ENCODE measurements at regions not wholly inside any gene's neighbourhood (a gene's known extent, or its start where the extent isn't known, plus 50 kb on each side); places are given as distances from the start of the nearest gene placed in this dataset.
"Not testable (repeated sequence)": the region's sequence is repeated elsewhere in the genome, so short reads cannot be mapped to it uniquely, and the experiment has no call there.

DNA sequence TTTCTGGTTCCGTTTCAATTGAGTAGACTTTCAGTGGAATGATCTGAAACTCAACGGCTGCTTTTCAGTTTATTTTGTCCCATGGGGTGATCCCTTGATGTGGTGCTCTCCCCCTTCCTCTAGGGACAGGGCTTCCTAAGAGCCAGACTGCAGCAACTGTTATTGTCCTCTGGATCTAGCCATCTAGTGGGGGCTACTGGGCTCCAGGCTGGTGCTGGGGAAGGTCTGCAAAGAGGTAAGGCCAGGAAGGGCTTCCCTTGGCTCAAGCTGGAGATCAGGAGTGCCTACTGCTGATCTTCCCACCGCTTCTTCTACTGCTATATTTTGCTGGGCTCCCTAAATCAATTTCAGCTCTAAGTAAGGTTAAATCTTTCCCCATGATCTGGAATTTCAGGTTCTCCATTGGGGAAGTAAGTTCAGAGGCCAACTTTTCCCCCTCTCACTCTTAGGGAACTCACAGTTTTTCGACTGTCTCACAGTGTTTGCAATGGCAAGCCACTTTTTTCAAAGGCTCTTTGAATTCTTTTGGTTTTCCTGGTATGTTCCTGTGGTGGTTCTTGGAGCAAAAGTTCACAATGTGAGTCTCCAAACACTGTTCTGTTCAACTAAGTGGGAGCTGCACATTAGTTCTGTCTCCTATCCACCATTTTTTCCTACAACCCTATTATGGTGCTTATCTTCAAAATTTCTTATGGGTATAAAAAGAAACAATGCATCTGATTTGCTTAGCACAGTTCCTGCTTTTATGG lies 286.2 kb upstream of the EXOC2 start:
- ATAC-seq = no peak

DNA sequence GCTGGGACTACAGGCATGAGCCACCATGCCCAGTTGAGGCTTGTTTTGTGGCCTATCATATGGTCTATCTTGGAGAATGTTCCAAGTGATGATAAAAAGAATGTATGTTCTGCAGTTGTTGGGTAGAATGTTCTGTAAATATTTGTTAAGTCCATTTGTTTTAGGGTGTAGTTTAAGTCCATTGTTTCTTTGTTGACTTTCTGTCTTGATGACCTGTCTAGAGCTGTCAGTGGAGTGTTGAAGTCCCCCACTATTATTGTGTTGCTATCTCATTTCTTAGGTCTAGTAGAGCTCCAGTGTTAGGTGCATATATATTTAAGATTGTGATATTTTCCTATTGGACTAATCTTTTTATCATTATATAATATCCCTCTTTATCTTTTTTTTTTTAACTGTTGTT lies 284.3 kb upstream of the EXOC2 start:
- not testable (repeated sequence) for ATAC-seq

DNA sequence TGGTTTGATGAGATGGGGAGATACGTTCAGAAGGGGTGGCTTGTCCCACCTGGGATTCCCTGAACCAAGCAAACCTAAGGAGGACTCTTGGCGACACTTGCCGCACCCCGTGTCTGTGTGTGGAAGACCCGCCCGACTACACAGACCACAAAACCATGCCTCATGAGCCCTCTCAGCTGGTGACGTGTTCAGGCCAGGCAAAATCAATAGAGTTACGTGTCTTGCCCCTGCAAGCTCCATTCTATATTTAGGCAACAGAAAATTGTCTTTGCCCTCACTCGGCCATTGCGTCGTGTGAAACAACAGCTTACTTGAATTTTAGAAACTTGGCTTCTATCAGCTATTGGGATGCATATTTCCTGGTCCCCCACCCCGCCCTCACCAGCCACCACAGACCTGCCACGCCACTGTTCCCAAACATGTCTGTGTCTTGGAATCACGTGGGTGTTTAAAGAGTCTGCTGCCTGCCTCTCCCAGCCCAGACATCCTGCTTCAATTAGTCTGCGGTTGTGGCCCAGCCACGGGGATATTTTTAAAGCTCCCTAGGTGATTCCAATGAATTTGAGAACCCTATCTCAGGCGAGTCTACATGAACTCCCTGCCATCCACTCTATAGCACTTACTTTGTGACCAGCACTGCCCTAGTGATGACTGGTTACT lies 279.2 kb upstream of the EXOC2 start:
- no peak for ATAC-seq

DNA sequence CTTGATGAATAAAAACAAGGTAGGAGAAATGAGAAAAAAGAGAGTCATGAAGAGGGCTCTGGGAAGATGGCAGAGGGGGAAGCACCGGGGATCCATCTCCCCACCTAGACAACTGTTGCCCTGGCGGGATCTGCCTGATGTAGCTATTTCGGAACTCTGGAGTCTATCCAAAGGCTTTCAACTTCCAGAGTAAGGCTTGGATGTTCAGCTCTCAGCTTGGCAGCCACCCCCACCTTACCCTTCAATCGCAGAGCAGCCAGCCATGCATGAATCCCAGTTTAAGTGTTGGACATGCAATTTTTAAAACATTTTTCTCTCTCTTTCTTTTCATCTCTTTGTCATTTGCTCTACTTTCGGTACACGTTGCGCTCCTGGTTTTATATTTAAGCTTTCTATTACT lies 275.9 kb upstream of the EXOC2 start:
- ATAC-seq = no peak

DNA sequence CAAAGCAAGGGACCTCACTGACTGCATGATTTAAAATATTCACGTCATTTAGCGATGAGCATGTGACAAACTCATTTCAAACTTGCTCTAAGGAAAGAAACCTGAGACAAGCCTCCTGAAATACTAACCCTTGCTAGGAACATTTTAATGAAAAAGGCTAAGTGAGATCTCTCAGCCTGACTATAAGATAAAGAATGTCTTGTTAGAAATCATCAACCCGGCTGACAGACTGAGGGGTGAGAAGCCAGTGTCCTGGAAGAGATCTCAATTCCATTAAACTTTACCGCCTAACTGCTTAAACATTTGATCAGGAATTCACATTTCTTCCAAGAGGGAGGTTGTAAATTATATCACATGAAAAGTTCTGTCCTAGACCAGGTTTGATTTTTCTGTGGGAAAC lies 274.8 kb upstream of the EXOC2 start:
- ATAC-seq = no peak

DNA sequence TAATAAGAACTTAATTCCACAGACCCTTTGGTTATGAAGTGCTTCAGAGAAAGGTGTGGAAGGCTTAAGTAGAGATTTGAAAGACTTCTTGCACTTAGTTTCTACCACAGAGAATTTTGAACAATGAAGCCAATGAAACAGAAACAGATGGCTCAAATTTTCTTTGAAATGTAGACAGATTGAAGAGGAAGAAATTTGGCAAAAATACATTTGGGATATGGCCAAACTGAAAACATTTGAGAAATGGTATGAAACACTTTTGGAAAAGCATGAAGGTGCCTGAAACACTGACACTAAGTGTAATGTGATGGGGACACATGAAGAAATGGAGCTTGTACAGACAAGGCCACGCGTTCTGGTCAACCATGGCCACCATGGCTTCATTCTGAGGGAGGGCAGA lies 272.4 kb upstream of the EXOC2 start:
- ATAC-seq = no peak

DNA sequence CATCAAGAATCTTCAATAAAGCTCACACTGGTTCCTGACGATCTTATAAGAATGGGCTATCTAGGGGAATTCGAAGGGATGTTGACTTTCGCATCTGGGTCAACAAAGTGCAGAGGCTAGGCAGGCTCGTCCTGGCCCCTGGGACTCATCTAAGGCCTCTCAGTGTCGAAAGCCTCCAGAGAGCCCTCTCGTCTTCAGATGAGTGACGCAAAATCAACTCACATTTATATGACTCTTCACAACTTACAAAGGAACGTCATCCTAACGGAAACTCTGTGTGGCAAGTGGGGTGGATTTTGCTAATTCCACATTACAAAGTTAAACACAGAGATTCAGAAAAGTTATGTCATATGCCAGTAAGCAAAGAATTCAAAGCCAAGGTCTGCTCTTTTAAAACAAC lies 270.5 kb upstream of the EXOC2 start:
- ATAC-seq = no peak

DNA sequence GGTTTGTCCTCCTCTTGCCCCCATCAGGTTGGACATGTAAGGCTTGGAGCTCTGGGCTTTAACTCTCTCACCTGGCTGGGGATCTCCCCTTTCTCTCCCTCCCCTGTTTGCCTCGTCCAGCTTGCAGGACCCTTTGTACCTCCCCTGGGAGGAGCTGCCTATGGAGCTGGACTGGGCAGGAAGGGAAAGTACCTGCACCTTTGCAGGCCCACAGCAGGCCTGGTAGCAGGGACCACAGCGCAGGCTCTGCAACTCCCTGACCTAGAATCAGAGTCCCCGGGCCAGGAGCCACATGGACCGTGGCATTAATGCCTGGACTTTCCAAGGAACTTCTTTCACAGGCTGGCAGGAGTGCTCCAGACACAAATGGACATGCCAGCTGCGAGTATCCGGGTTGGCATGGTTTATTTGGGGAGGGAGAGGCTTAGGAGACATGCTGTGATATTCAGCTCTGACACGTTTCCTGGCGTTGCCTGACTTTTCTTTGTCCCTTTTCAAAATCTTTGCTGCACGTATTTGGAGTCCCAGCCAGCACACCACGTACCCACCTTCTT lies 268.5 kb upstream of the EXOC2 start:
- no peak for ATAC-seq

DNA sequence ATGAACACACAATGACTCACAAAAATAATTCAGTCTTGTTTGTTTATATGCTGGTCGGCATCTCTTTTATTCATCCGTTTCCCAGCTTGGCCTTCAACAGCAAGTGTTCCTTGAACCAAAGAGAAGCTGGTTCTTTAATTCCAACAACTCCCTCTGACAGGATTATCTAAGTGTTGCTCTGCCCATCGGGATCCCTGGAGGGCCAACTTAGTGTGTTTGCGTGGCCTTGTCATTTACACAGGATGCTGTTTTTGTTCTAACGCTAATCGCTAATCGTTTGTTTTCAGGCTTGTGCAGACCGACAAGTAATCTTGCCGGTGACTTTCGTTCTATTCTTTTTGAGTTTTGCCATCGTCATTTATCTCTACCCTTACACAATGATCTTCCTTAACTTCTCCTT lies 267.4 kb upstream of the EXOC2 start:
- ATAC-seq = no peak

DNA sequence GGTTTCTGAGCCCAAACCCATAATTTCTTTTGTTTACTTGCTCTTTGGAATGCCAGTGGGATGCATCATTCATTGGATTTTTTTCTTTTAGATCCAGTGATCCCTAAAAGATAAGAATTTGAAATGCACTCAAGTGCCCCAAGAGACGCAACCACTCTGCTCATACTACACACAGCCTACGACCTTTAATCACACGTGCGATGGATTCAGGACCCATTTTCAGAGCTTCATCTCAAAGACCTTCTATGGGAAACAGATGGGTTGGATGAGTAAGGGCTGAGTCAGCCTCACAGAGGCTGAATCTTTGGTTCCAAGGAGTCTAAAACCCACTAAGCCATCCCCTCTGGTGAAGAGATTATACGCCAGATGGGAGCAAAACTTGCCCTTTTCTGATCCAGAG lies 265.5 kb upstream of the EXOC2 start:
- ATAC-seq = no peak

DNA sequence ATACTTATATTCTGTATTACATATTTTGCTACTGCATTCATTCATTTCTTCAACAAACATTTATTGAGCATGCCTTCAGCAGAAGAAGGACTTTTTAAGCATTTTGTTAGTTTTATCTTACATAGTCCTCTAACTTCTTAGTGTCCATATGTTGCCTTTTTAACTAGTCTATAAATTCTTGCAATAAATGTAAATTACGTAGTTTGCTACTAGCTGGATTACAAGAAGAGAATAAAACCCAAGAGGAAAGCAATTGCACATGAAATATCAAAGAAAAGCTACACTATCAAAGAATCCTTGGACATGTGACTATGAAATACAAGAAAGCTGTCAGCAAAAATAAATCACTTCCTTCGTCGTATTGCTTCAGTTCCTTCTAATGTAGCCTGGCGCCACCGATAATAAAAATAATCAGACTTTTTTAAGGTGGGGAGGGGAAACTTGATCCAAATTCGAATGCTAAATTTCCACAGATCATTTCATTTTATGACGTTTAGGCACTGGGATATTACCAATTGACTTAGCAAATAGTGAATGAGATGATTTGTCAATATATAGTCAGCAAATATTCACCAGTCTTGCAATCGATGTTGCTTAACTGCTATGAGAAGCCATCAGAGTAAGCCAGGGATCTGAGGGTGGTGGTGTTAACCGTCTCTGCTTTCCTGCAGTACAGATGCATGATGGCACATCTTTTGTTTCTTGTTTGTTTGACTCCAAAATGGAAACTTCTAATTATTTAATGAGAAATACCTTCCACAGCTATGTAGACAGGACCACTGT lies 258.7 kb upstream of the EXOC2 start:
- ATAC-seq = no peak

DNA sequence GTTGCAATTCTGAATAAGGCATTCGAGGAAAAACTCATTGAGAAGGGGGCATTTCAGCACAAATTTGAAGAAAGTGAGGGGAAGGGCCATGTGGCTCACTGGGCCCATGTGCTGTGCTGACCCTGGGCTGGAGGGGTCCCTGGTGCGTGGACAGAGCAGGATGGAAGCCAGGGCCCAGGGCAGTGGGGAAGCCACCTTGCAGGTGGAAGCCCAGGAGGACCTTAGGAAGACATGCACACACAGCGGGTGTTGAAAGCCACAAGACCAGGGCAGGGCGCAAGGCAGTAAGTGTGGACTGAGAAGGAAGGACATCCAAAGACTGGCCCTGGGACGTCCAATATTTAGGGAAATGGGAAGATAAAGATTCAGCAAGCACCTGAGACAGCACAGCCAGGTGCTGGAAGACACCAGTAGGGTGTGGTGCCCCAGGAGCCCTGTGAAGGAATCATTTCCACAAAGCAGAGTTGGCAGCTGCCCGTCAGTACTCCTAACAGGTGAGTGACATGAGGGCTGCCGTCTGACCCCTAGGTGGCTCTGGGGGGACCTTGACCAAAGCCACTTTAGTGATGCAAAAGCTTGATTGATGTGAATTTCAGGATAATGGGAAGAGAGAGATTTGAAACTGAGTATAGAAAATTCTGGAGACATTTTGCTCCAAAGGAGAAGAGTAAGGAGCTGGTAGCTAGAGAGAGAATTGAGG lies 254.4 kb upstream of the EXOC2 start:
- no peak for ATAC-seq

DNA sequence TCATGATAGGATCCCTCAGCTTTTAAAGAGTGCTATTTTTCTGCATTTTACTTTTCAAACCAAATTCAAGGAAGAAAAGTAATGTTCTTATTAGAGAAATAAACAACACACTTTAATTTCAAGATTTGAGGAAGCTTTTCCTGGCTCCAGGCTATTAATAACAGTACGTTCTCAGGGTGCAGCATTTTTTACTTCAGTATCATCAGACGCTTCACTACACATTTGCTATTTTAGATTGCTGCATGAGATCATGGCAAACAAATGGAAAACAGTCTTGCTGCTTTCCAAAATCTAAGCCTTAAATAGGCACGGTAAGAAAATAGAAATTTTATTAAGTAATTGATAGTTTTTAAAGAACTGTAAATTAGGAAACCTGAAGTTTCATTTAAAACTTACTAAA lies 253.6 kb upstream of the EXOC2 start:
- ATAC-seq = no peak

DNA sequence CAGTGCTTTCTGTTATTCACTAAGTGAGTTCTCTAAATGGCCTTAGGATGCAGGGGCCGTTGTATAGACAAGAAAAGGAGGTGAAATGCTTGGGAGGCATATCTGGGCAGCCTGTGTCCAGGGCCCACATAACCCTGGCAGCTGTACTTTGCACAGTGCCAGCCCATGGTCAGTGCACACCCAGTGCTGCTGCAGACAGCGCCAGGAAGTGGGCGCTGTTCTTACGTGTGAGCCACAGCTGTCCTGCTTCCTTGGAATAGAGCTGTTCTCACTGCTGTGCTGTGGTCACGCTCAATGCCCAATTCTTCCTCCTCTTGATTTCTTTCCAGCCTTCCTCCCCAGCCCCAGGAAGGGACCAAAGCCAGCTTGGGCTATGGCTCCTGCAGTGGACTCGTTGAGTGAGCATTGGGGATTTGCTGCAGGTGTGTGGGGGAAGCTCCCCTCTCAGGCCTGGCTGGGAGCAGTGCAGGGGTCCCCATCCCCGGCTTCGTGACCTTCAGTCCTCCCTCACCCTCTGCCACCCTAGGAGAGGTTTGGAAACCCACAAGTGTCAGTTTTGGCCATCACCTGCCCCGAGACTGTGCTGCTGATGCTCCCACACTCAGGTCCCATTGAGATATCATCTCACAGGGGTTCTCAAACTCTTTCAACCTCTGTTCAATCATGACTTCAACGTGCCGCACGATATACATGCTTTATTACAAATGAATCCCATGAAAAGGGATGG lies 246.8 kb upstream of the EXOC2 start:
- ATAC-seq = no peak

DNA sequence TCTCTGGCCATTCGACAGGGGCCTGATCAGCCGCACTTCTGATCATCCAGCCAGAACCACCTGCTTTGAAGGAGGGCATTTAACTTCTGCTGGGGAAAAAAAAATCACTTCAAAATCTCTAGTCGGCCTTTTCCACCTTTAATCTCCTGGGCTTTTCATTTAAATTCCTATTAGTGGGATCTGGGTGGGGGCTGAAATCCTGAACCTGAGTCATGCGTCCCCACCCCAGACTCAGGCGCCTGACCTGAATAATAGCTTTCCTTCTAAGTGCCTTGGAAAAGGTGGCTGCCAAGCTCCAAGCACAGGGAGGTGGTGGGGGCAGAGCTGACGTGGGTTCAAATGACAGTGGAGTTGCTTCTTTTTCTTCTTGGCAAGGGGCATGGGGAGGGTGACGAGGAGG lies 246.0 kb upstream of the EXOC2 start:
- ATAC-seq = no peak

DNA sequence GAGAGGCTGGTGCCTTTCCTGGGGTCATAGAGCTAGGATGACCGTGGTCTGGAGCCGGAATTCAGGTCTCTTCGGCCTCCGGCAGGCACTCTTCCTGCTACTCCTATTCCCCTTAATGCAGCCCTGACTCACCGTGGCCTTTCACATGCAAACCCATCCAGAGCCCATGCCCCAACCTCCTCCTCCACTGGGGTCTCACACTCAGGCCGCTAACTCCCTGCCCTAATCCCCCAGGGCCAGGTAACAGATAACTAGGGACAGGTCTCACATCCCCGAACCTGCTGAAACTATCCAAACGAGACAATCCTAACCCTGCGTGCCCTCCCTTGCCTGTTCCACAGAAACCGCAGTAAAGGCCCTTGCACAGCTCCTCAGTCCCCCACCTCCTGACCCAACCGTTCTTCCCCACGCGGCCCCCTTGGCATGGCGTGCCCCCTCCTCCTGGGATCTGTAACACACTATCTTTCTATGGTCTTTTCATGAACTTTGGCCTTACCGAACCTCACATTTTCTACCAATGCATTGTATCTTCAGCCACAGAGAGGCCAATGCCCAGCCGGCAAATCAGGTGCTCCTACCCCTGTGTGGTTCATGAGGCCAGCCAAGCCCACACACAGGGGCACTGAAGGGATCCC lies 245.4 kb upstream of the EXOC2 start:
- ATAC-seq = no peak

DNA sequence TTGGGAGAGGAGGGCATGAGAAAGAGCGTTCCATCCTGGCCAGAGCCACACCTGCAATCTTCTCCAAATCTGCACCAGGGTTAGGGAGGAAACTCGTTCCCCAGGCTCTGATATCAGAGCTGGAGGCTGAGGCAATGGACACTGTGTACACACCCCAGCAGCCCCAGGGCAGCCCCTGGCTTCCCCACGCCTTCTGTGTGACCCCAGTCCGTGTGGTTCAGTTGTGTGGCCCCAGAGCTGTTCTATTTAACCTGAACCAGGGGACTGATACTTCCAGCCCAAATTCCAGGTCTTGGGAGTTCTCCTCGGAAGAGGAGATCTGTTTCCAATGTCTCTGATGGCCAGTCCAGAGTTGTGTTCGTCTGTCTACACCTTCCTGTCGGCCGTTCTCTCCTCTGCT lies 242.6 kb upstream of the EXOC2 start:
- no peak for ATAC-seq

DNA sequence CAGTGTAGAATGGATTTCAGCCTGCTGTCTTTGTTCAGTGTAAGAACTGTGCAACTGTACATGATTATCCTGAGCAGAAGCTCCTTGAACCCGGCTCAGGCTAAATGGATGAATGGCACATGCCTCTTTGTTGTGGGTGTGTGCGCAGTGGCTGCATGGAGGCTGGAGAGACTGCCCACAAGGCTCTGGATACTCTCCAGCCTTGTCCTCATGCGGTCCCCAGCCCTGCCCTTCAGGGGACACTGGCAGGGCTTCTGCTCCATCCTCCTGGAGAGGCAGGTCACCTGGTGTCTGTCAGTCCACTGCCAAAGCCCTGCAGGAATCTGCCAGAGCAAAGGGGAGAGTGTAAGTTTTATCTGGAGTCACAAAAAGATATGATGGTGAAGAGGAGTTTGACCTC lies 241.7 kb upstream of the EXOC2 start:
- ATAC-seq = no peak

DNA sequence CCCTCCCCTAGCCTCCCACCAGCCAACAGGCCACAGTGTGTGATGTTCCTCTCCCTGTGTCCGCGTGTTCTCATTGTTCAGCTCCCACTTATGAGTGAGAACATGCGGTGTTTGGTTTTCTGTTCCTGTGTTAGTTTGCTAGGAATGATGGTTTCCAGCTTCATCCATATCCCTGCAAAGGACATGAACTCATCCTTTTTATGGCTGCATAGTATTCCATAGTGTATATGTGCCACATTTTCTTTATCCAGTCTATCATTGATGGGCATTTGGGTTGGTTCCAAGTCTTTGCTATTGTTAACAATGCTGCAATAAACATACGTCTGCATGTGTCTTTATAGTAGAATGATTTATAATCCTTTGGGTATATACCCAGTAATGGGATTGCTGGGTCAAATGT lies 239.0 kb upstream of the EXOC2 start:
- not testable (repeated sequence) for ATAC-seq

DNA sequence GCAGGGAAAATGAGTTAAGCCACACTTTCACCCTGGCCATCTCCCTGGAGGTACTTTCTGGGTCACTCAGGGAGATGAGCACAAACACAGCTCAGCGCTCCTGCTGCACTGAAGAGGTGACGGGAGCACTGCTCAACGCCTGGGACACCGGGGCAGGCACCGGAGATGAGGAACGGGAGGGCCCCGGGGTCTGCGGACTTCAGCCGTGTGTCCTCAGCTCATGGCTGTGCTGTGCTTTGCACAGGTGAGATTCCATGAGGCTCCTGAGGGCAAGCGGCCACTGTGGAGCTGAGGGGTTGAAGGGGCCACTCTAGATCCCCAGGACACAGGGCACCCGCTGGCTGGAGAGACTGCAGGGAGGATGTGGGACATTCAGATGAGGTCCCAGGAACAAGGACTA lies 234.2 kb upstream of the EXOC2 start:
- ATAC-seq = no peak

DNA sequence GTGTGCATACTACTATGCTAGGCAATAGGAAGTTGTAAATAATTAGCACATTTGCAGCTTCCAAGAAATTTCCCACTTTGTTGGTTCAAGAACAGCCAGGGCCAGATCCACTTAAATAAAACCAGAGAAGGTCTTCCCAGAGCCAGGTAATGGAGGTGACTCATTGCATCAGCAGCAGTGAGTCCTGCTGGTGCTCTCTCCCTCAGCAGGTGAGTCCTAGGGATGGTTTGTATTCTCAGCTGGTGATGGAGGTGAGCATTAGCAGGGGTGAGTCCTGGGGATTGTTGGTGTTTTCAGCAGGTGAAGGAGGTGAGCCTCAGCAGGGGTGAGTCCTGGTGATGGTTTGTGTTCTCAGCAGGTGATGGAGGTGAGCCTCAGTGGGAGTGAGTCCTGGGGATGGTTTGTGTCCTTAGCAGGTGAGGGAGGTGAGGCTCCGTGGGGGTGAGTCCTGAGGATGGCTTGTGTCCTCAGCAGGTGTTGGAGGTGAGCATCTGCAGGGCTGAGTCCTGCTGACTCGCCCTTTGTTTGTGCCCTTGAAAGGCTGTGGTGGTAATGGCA lies 232.8 kb upstream of the EXOC2 start:
- no peak for ATAC-seq

DNA sequence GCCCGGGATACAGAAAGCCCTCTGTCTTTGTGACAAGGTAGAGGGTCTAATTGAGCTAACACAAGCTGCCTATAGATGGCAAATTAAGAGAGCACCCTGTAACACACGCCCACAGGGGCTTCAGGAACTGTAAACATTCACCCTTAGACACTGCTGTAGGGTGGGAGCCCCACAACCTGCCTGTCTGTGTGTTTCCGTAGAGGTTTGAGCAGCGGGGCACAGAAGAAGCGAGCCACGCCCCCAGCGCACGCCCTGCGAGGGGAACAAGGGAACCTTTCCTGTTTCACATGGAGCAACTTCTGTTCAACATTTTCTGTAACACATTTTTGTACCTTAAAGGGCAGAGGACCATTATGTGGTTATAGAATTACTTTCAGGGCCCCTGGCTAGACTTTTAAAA lies 231.7 kb upstream of the EXOC2 start:
- no peak for ATAC-seq

Data from activated CD4-positive, CD25-positive, alpha-beta regulatory T cell treated with anti-CD3 and anti-CD28 coated beads, Interleukin-2, amount 50 U/mL, for 24 hours (primary cell).